H1 (cell line): ENCODE measurements at regions not wholly inside any gene's neighbourhood (a gene's known extent, or its start where the extent isn't known, plus 50 kb on each side); places are given as distances from the start of the nearest gene placed in this dataset.

Experiments
- CEBPB ChIP-seq: IDR thresholded peaks from 2 replicates; pipeline ENCODE4 v1.6.1; 2012; ENCODE audit warnings: low read depth, low read length
- CTCF ChIP-seq, 3 experiments: IDR thresholded peaks; 1 replicate in 2 of 3; 2 replicates in 1 of 3; pipeline versions ENCODE4 v1.5.1 to v1.6.1; 2011; ENCODE audit warnings: low read length in 3 of 3, mild to moderate bottlenecking in 3 of 3, inconsistent platforms in 2 of 3, low read depth in 1 of 3, moderate library complexity in 1 of 3; ENCODE audit not compliant: insufficient read depth in 1 of 3; ENCODE audit errors: control extremely low read depth in 1 of 3
- HDAC2 ChIP-seq, 2 experiments: fragments of 300-600 bp in 1 of 2; sonication (generic) in 1 of 2; IDR thresholded peaks; 2 replicates each; pipeline ENCODE4 v1.6.1; 2011 to 2012; ENCODE audit warnings: low read depth in 2 of 2, low read length in 2 of 2, mild to moderate bottlenecking in 2 of 2, moderate library complexity in 2 of 2, borderline replicate concordance in 1 of 2, inconsistent platforms in 1 of 2
- MAX ChIP-seq: IDR thresholded peaks from 2 replicates; pipeline ENCODE4 v1.6.1; 2012; ENCODE audit warnings: inconsistent platforms
- NRF1 ChIP-seq: IDR thresholded peaks from 2 replicates; pipeline ENCODE4 v1.6.1; 2011; ENCODE audit warnings: mild to moderate bottlenecking, low read depth, low read length, improper control_type of control experiment
- POLR2AphosphoS5 ChIP-seq: IDR thresholded peaks from 2 replicates; pipeline ENCODE4 v1.6.1; 2011; ENCODE audit warnings: low read depth, low read length
- RFX5 ChIP-seq: IDR thresholded peaks from 2 replicates; pipeline ENCODE4 v1.6.1; 2011; ENCODE audit warnings: low read depth, low read length, improper control_type of control experiment, borderline replicate concordance
- SP1 ChIP-seq: IDR thresholded peaks from 2 replicates; pipeline ENCODE4 v1.6.1; 2011; ENCODE audit warnings: low read depth, low read length
- SUZ12 ChIP-seq: fragments of 200-600 bp; sonication (generic); IDR thresholded peaks from 2 replicates; pipeline ENCODE4 v1.6.1; 2012; ENCODE audit warnings: mild to moderate bottlenecking, inconsistent platforms, low read length, moderate library complexity, mixed read lengths
- TCF12 ChIP-seq: IDR thresholded peaks from 2 replicates; pipeline ENCODE4 v1.6.1; 2011; ENCODE audit warnings: low read depth, mild to moderate bottlenecking, low read length

DNA sequence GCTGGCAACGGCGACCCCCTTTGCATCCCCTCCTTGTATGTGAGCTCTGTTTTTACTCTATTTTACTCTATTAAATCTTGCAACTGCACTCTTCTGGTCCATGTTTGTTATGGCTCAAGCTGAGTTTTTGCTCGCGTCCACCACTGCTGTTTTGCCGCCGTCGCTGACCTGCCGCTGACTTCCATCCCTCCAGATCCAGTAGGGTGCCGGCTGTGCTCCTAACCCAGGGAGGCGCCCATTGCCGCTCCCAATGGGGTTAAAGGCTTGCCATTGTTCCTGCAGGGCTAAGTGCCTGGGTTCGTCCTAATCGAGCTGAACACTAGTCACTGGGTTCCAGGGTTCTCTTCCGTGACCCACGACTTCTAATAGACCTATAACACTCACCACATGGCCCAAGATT lies 2704.4 kb downstream of the PCDH9 start:
- TF ChIP-seq TCF12, result no peak
- TF ChIP-seq HDAC2 (IDR thresholded peaks at IDR 0.05; ENCODE audit: borderline replicate concordance in 1 of 2, low read depth in 2 of 2, low read length in 2 of 2), result no peak
- TF ChIP-seq CEBPB, result no peak
- no peak for TF ChIP-seq RFX5
- no peak for TF ChIP-seq SUZ12
- no peak for TF ChIP-seq MAX
- TF ChIP-seq SP1, result no peak
- no peak for TF ChIP-seq NRF1
- TF ChIP-seq POLR2AphosphoS5, result no peak
- no peak for TF ChIP-seq CTCF (IDR thresholded peaks at IDR 0.05; ENCODE audit: control extremely low read depth in 1 of 3, insufficient read depth in 1 of 3, low read depth in 1 of 3, low read length in 3 of 3)
